Neuronal stem cell (in vitro differentiated cells): ENCODE measurements at regions not wholly inside any gene's neighbourhood (a gene's known extent, or its start where the extent isn't known, plus 50 kb on each side); places are given as distances from the start of the nearest gene placed in this dataset.
"Not testable (repeated sequence)": the region's sequence is repeated elsewhere in the genome, so short reads cannot be mapped to it uniquely, and the experiment has no call there.

Source experiments
- DNase-seq: peaks from one replicate; pipeline ENCODE4 v3.0.0-alpha.2; 2013; ENCODE audit warnings: low spot score
- H2AFZ ChIP-seq: one replicate; pipeline ENCODE4 v1.6.1; 2013; ENCODE audit warnings: mild to moderate bottlenecking, low read length, inconsistent platforms
- H2AK5ac ChIP-seq: 2 replicates; pipeline ENCODE4 v1.6.1; 2013; ENCODE audit warnings: low read depth, mild to moderate bottlenecking, inconsistent platforms, low read length, moderate library complexity, mixed read lengths
- H2BK120ac ChIP-seq: 2 replicates; pipeline ENCODE4 v1.6.1; 2013; ENCODE audit warnings: low read depth, mild to moderate bottlenecking, inconsistent platforms, low read length, moderate library complexity, mixed read lengths
- H2BK12ac ChIP-seq: one replicate; pipeline ENCODE4 v1.6.1; 2013; ENCODE audit warnings: low read length, inconsistent platforms
- H2BK15ac ChIP-seq: 2 replicates; pipeline ENCODE4 v1.6.1; 2013; ENCODE audit warnings: mild to moderate bottlenecking, low read length, inconsistent platforms, mixed read lengths
- H2BK5ac ChIP-seq: one replicate; pipeline ENCODE4 v1.6.1; 2013; ENCODE audit warnings: inconsistent platforms, mild to moderate bottlenecking, low read length, moderate library complexity
- H3K14ac ChIP-seq: one replicate; pipeline ENCODE4 v1.6.1; 2013; ENCODE audit warnings: low read length, inconsistent platforms
- H3K18ac ChIP-seq: 2 replicates; pipeline ENCODE4 v1.6.1; 2013; ENCODE audit warnings: low read length, inconsistent platforms
- H3K23ac ChIP-seq: 2 replicates; pipeline ENCODE4 v1.6.1; 2013; ENCODE audit warnings: low read depth, mild to moderate bottlenecking, mixed read lengths, low read length, inconsistent platforms; ENCODE audit not compliant: poor library complexity
- H3K27ac ChIP-seq: replicated peaks from 3 replicates; pipeline ENCODE4 v1.5.1; 2013; ENCODE audit warnings: low read length, inconsistent platforms
- H3K27me3 ChIP-seq, 3 experiments: 2 replicates each; pipeline ENCODE4 v1.6.1; 2013; ENCODE audit warnings: low read length in 3 of 3, mild to moderate bottlenecking in 2 of 3, inconsistent platforms in 1 of 3, low read depth in 1 of 3, mixed read lengths in 1 of 3, moderate library complexity in 1 of 3; ENCODE audit not compliant: control insufficient read depth in 3 of 3, insufficient read depth in 3 of 3
- H3K36me3 ChIP-seq, 2 donors: replicated peaks in 1 of 2; 2 replicates each; pipeline ENCODE4 v1.6.1; 2013; ENCODE audit warnings: low read length in 2 of 2; ENCODE audit not compliant: control insufficient read depth in 2 of 2, insufficient read depth in 2 of 2
- H3K4ac ChIP-seq: 2 replicates; pipeline ENCODE4 v1.6.1; 2013; ENCODE audit warnings: inconsistent platforms, mild to moderate bottlenecking, low read length, moderate library complexity
- H3K4me1 ChIP-seq, 2 donors: 1 replicate in 1 of 2; 2 replicates in 1 of 2; pipeline ENCODE4 v1.6.1; 2013; ENCODE audit warnings: low read length in 2 of 2, low read depth in 1 of 2; ENCODE audit not compliant: control insufficient read depth in 2 of 2, insufficient read depth in 1 of 2
- H3K4me2 ChIP-seq: one replicate; pipeline ENCODE4 v1.6.1; 2013; ENCODE audit warnings: mild to moderate bottlenecking, low read length, inconsistent platforms; ENCODE audit not compliant: insufficient read depth, poor library complexity, severe bottlenecking
- H3K4me3 ChIP-seq, 2 donors: 2 replicates each; pipeline ENCODE4 v1.5.1; 2013; ENCODE audit warnings: low read length in 2 of 2, mild to moderate bottlenecking in 2 of 2, inconsistent platforms in 1 of 2, moderate library complexity in 1 of 2
- H3K79me1 ChIP-seq: one replicate; pipeline ENCODE4 v1.6.1; 2013; ENCODE audit warnings: low read depth, mild to moderate bottlenecking, inconsistent platforms, low read length, moderate library complexity
- H3K9ac ChIP-seq: one replicate; pipeline ENCODE4 v1.6.1; 2013; ENCODE audit warnings: mild to moderate bottlenecking, low read depth, low read length, inconsistent platforms; ENCODE audit not compliant: poor library complexity
- H3K9me3 ChIP-seq, 2 donors: replicated peaks in 1 of 2; 2 replicates each; pipeline versions ENCODE3 to v1.6.1; 2013; ENCODE audit warnings: low read length in 2 of 2, mild to moderate bottlenecking in 2 of 2, inconsistent platforms in 1 of 2, low read depth in 1 of 2, mixed read lengths in 1 of 2, moderate library complexity in 1 of 2; ENCODE audit not compliant: control insufficient read depth in 2 of 2, insufficient read depth in 1 of 2
- H4K8ac ChIP-seq: one replicate; pipeline ENCODE4 v1.6.1; 2013; ENCODE audit warnings: low read depth, mild to moderate bottlenecking, inconsistent platforms, low read length, moderate library complexity
- H4K91ac ChIP-seq: one replicate; pipeline ENCODE4 v1.6.1; 2013; ENCODE audit warnings: low read length, low read depth, mild to moderate bottlenecking, inconsistent platforms; ENCODE audit not compliant: poor library complexity
- WGBS, 2 donors: extraction: QIAGEN DNeasy Blood & Tissue Kit; methylation state at CpG; one replicate each; pipeline ENCODE4 v1.1.7; 2013; ENCODE audit warnings: missing lambda C conversion rate in 2 of 2, mixed read lengths in 1 of 2; ENCODE audit not compliant: insufficient read length in 2 of 2, insufficient replicate concordance in 1 of 2; ENCODE audit errors: extremely low coverage in 2 of 2; 5-methylcytosine and 5-hydroxymethylcytosine counted together

GRCh38 chr9:27839767-27840166, 266.5 kb upstream of the C9orf72 start:
- H2BK5ac ChIP-seq, H3K4ac ChIP-seq, H2AFZ ChIP-seq, H4K8ac ChIP-seq, H3K9me3 ChIP-seq, DNase-seq, H3K4me3 ChIP-seq, H2BK15ac ChIP-seq, H3K18ac ChIP-seq, H3K4me1 ChIP-seq, H2AK5ac ChIP-seq, H3K4me2 ChIP-seq, H3K14ac ChIP-seq, H3K9ac ChIP-seq, H3K79me1 ChIP-seq, H3K23ac ChIP-seq, H4K91ac ChIP-seq, H3K36me3 ChIP-seq, H2BK120ac ChIP-seq, H2BK12ac ChIP-seq, H3K27me3 ChIP-seq, H3K27ac ChIP-seq: not testable (repeated sequence)
- WGBS, 2 donors, result no CpG with 5 or more reads among the region's 1 CpG

- Histone ChIP-seq H3K18ac (no peak overlapping the region), H2BK120ac (no peak overlapping the region), H3K9ac (no peak overlapping the region), H2BK12ac (no peak overlapping the region), H2BK15ac (no peak overlapping the region), H3K4ac (no peak overlapping the region), H3K27ac (no peak overlapping the region), H2AFZ (no peak overlapping the region), H3K14ac (no peak overlapping the region), H2BK5ac (no peak overlapping the region), H2AK5ac (no peak overlapping the region), H3K4me3 (no peak overlapping the region), H4K91ac (no peak overlapping the region), H3K4me2 (no peak overlapping the region), H3K36me3 (no peaks in the 10 kb centered on the region), H3K23ac (no peak overlapping the region), H3K27me3 (no peaks in the 10 kb centered on the region), H3K4me1 (no peaks in the 10 kb centered on the region), H3K9me3 (no peaks in the 10 kb centered on the region), H4K8ac (no peak overlapping the region), H3K79me1 (no peaks in the 10 kb centered on the region)
- DNase-seq, result no peak
- no CpG with 5 or more reads among the region's 1 CpG for WGBS, 2 donors
Observed at GRCh38 chr9:27844797-27845196, 271.5 kb upstream of the C9orf72 start.

GRCh38 chr9:27847380-27847779, 274.1 kb upstream of the C9orf72 start:
- no peak overlapping the region for H2BK120ac ChIP-seq
- H3K79me1 ChIP-seq, result no peaks in the 10 kb centered on the region
- H3K27ac ChIP-seq, result no peak overlapping the region
- no peak overlapping the region for H3K14ac ChIP-seq
- no peak overlapping the region for H4K8ac ChIP-seq
- H3K4ac ChIP-seq, result no peak overlapping the region
- H3K18ac ChIP-seq, result no peak overlapping the region
- H3K9ac ChIP-seq, result no peak overlapping the region
- H2BK15ac ChIP-seq, result no peak overlapping the region
- no peaks in the 10 kb centered on the region for H3K4me1 ChIP-seq
- no peak overlapping the region for H3K4me3 ChIP-seq
- H3K9me3 ChIP-seq, result no peaks in the 10 kb centered on the region
- no peak overlapping the region for H2AFZ ChIP-seq
- H3K27me3 ChIP-seq, result no peaks in the 10 kb centered on the region
- H3K4me2 ChIP-seq, result no peak overlapping the region
- DNase-seq, result no peak
- H3K36me3 ChIP-seq, result no peaks in the 10 kb centered on the region
- no peak overlapping the region for H2BK12ac ChIP-seq
- no peak overlapping the region for H3K23ac ChIP-seq
- no peak overlapping the region for H2AK5ac ChIP-seq
- H2BK5ac ChIP-seq, result no peak overlapping the region
- no peak overlapping the region for H4K91ac ChIP-seq

GRCh38 chr9:27847818-27848217, 274.5 kb upstream of the C9orf72 start:
- Histone ChIP-seq H2BK5ac (no peak overlapping the region), H3K4me2 (no peak overlapping the region), H2BK12ac (no peak overlapping the region), H3K23ac (no peak overlapping the region), H2AK5ac (no peak overlapping the region), H2BK15ac (no peak overlapping the region), H3K9ac (no peak overlapping the region), H3K14ac (no peak overlapping the region), H3K27me3 (no peaks in the 10 kb centered on the region), H3K27ac (no peak overlapping the region), H3K4ac (no peak overlapping the region), H3K18ac (no peak overlapping the region), H2BK120ac (no peak overlapping the region), H3K4me3 (no peak overlapping the region), H3K79me1 (no peaks in the 10 kb centered on the region), H4K91ac (no peak overlapping the region), H3K9me3 (no peaks in the 10 kb centered on the region), H2AFZ (no peak overlapping the region), H3K36me3 (no peaks in the 10 kb centered on the region), H3K4me1 (no peaks in the 10 kb centered on the region), H4K8ac (no peak overlapping the region)
- WGBS, 2 donors, result no CpG with 5 or more reads among the region's 1 CpG
- DNase-seq, result no peak
